ENCODE measurements at regions not wholly inside any gene's neighbourhood (a gene's known extent, or its start where the extent isn't known, plus 50 kb on each side); places are given as distances from the start of the nearest gene placed in this dataset.

DNA sequence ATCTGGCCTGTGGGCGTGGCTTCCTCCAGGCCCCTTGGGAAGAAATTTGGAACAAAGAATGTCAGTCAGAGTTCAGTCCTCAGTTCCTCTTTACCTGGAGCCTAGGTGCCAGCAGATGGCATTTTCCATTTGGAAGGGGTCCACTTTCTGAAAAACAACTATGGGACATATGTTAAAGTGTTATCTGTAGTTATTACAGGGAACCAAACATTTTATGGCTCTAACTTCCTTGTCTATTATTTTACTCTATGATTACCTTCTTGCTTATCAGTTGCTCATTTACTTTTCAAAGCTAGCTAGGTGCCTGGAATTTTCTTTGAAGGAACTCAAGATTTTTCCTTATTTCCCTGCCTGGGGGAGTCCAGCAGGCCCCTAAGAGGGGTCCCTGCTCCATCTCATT is 159.8 kb upstream of the PUDP start:
- no peak for TF ChIP-seq POLR2A (IDR thresholded peaks at IDR 0.05)
- TF ChIP-seq, protein P1, sequence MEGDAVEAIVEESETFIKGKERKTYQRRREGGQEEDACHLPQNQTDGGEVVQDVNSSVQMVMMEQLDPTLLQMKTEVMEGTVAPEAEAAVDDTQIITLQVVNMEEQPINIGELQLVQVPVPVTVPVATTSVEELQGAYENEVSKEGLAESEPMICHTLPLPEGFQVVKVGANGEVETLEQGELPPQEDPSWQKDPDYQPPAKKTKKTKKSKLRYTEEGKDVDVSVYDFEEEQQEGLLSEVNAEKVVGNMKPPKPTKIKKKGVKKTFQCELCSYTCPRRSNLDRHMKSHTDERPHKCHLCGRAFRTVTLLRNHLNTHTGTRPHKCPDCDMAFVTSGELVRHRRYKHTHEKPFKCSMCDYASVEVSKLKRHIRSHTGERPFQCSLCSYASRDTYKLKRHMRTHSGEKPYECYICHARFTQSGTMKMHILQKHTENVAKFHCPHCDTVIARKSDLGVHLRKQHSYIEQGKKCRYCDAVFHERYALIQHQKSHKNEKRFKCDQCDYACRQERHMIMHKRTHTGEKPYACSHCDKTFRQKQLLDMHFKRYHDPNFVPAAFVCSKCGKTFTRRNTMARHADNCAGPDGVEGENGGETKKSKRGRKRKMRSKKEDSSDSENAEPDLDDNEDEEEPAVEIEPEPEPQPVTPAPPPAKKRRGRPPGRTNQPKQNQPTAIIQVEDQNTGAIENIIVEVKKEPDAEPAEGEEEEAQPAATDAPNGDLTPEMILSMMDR (IDR thresholded peaks at IDR 0.05) = no peak
- no peak for TF ChIP-seq POLR2AphosphoS5 (IDR thresholded peaks at IDR 0.05)
- TF ChIP-seq EP300 (IDR thresholded peaks at IDR 0.05; ENCODE audit: low read depth) = no peak
